KMS-11 (cell line): ENCODE measurements at regions not wholly inside any gene's neighbourhood (a gene's known extent, or its start where the extent isn't known, plus 50 kb on each side); places are given as distances from the start of the nearest gene placed in this dataset.

ENCODE experiments used
- H2AFZ ChIP-seq: fragments of 200-600 bp; sonication (generic); 2 replicates; pipeline ENCODE4 v1.6.1; 2016; ENCODE audit warnings: antibody characterized with exemption, mixed run types, low read depth
- H3K27ac ChIP-seq: fragments of 200-600 bp; sonication (generic); 2 replicates; pipeline ENCODE4 v1.6.1; 2016; ENCODE audit warnings: mild to moderate bottlenecking, mixed run types
- H3K27me3 ChIP-seq: fragments of 200-600 bp; sonication (generic); 2 replicates; pipeline ENCODE4 v1.6.1; 2017; ENCODE audit warnings: mild to moderate bottlenecking, low read depth, mixed run types, moderate library complexity; ENCODE audit not compliant: insufficient read depth
- H3K36me3 ChIP-seq: fragments of 200-600 bp; sonication (generic); 2 replicates; pipeline ENCODE4 v1.6.1; 2017; ENCODE audit warnings: mild to moderate bottlenecking, mixed run types; ENCODE audit not compliant: insufficient read depth
- H3K4me1 ChIP-seq: fragments of 200-600 bp; sonication (generic); 2 replicates; pipeline ENCODE4 v1.6.1; 2016; ENCODE audit warnings: mild to moderate bottlenecking, low read depth, mixed run types; ENCODE audit not compliant: poor library complexity, severe bottlenecking
- H3K4me2 ChIP-seq: fragments of 200-600 bp; sonication (generic); 2 replicates; pipeline ENCODE4 v1.7.0; 2016; ENCODE audit warnings: mild to moderate bottlenecking, mixed run types
- H3K4me3 ChIP-seq: fragments of 200-600 bp; sonication (generic); IDR thresholded peaks from 2 replicates; pipeline ENCODE4 v1.6.1; 2017; ENCODE audit warnings: low read depth, low read length, mixed read lengths; ENCODE audit not compliant: insufficient read depth
- H3K79me2 ChIP-seq: fragments of 200-600 bp; sonication (generic); 2 replicates; pipeline ENCODE4 v1.6.1; 2016; ENCODE audit warnings: low read depth, mixed run types; ENCODE audit not compliant: insufficient read depth
- H3K9ac ChIP-seq: fragments of 200-600 bp; sonication (generic); 2 replicates; pipeline ENCODE4 v1.6.1; 2016; ENCODE audit warnings: mild to moderate bottlenecking, mixed run types
- H4K20me1 ChIP-seq: fragments of 200-600 bp; sonication (generic); 2 replicates; pipeline ENCODE4 v1.6.1; 2016; ENCODE audit warnings: mild to moderate bottlenecking, mixed run types; ENCODE audit not compliant: insufficient read depth
- CTCF ChIP-seq: fragments of 200-600 bp; sonication (generic); conservative IDR thresholded peaks from 2 replicates; pipeline ENCODE4 v1.6.1; 2017; ENCODE audit warnings: low read depth, mild to moderate bottlenecking, antibody characterized with exemption, low read length, moderate library complexity, mixed read lengths

- H3K79me2 ChIP-seq: no peaks in the 10 kb centered on the region
- H2AFZ ChIP-seq: no peak overlapping the region
- H4K20me1 ChIP-seq: no peaks in the 10 kb centered on the region
- H3K27me3 ChIP-seq: no peaks in the 10 kb centered on the region
- H3K36me3 ChIP-seq: no peaks in the 10 kb centered on the region
- H3K4me1 ChIP-seq: no peaks in the 10 kb centered on the region
- TF ChIP-seq CTCF: no peak; the same call in 1 of the 2 replicates
- H3K27ac ChIP-seq: no peak overlapping the region
- H3K4me3 ChIP-seq: no peak overlapping the region
- no peak overlapping the region for H3K4me2 ChIP-seq
- H3K9ac ChIP-seq: no peak overlapping the region
Measured at GRCh38 chr16:74034862-74035261, 261.8 kb upstream of the PSMD7 start.

GRCh38 chr16:74034200-74034599 lies 262.4 kb upstream of the PSMD7 start:
- no peak overlapping the region for H3K4me2 ChIP-seq
- H3K79me2 ChIP-seq: no peaks in the 10 kb centered on the region
- no peaks in the 10 kb centered on the region for H3K27me3 ChIP-seq
- no peak overlapping the region for H3K9ac ChIP-seq
- no peak overlapping the region for H3K4me3 ChIP-seq
- TF ChIP-seq CTCF: no peak
- no peaks in the 10 kb centered on the region for H3K4me1 ChIP-seq
- H4K20me1 ChIP-seq: no peaks in the 10 kb centered on the region
- no peak overlapping the region for H2AFZ ChIP-seq
- H3K27ac ChIP-seq: no peak overlapping the region
- H3K36me3 ChIP-seq: no peaks in the 10 kb centered on the region

- no peaks in the 10 kb centered on the region for H3K27me3 ChIP-seq
- H2AFZ ChIP-seq: no peak overlapping the region
- H3K79me2 ChIP-seq: no peaks in the 10 kb centered on the region
- H3K4me1 ChIP-seq: no peaks in the 10 kb centered on the region
- H3K27ac ChIP-seq: no peak overlapping the region
- no peak overlapping the region for H3K4me2 ChIP-seq
- H3K9ac ChIP-seq: no peak overlapping the region
- H3K36me3 ChIP-seq: no peaks in the 10 kb centered on the region
- H4K20me1 ChIP-seq: no peaks in the 10 kb centered on the region
- no peak for TF ChIP-seq CTCF
- H3K4me3 ChIP-seq: no peak overlapping the region
Measured at GRCh38 chr16:74033441-74033995, 263.1 kb upstream of the PSMD7 start.

- H3K4me1 ChIP-seq: no peaks in the 10 kb centered on the region
- H3K27ac ChIP-seq: no peak overlapping the region
- H3K79me2 ChIP-seq: no peaks in the 10 kb centered on the region
- H3K9ac ChIP-seq: no peak overlapping the region
- no peaks in the 10 kb centered on the region for H4K20me1 ChIP-seq
- H3K36me3 ChIP-seq: no peaks in the 10 kb centered on the region
- no peaks in the 10 kb centered on the region for H3K27me3 ChIP-seq
- no peak for TF ChIP-seq CTCF
- H3K4me3 ChIP-seq: no peak overlapping the region
- H3K4me2 ChIP-seq: no peak overlapping the region
- H2AFZ ChIP-seq: no peak overlapping the region
Measured at GRCh38 chr16:74031551-74031950, 265.1 kb upstream of the PSMD7 start.
